A673 (cell line): ENCODE measurements at regions not wholly inside any gene's neighbourhood (a gene's known extent, or its start where the extent isn't known, plus 50 kb on each side); places are given as distances from the start of the nearest gene placed in this dataset.
"Not testable (repeated sequence)": the region's sequence is repeated elsewhere in the genome, so short reads cannot be mapped to it uniquely, and the experiment has no call there.

Experiments
- BruUV-seq: library from RNA; stranded (reverse); fragments of 400-500 nt; replicated peaks from 2 replicates; lab custom pipeline; 2021; lab: Mats Ljungman, UMichigan
- CTCF ChIA-PET: fragments of 300-600 bp; sonication (Branson Sonifier 250); formaldehyde crosslinking; loops from one replicate; lab custom pipeline; 2022; ENCODE audit warnings: antibody characterized with exemption; lab: Charles Lee
- POLR2A ChIA-PET: fragments of 300-600 bp; sonication (Branson Sonifier 250); formaldehyde crosslinking; loops from one replicate; lab custom pipeline; 2022; ENCODE audit warnings: antibody characterized with exemption; ENCODE audit not compliant: low non-redundant PET; lab: Charles Lee
- DNase-seq: peaks from one replicate; pipeline ENCODE4 v3.0.0-alpha.2; 2015; ENCODE audit warnings: low spot score
- H3K27ac ChIP-seq: fragments of 200-600 bp; sonication (generic); 2 replicates; pipeline ENCODE4 v1.5.1; 2016; ENCODE audit warnings: mixed run types, low read depth, mild to moderate bottlenecking, mixed read lengths, antibody characterized with exemption, low read length; ENCODE audit not compliant: poor library complexity, severe bottlenecking
- H3K27me3 ChIP-seq: fragments of 200-600 bp; sonication (generic); replicated peaks from 2 replicates; pipeline ENCODE4 v1.6.1; 2017; ENCODE audit warnings: mixed run types, low read depth, mild to moderate bottlenecking, mixed read lengths, antibody characterized with exemption, low read length; ENCODE audit not compliant: insufficient read depth, poor library complexity
- H3K36me3 ChIP-seq: fragments of 200-600 bp; sonication (generic); 2 replicates; pipeline ENCODE4 v1.6.1; 2016; ENCODE audit warnings: mixed run types, mild to moderate bottlenecking, mixed read lengths, antibody characterized with exemption, low read length; ENCODE audit not compliant: insufficient read depth, poor library complexity, severe bottlenecking
- H3K4me1 ChIP-seq: fragments of 200-600 bp; sonication (generic); 2 replicates; pipeline ENCODE4 v1.6.1; 2017; ENCODE audit warnings: mixed run types, mild to moderate bottlenecking, mixed read lengths, antibody characterized with exemption, low read length; ENCODE audit not compliant: insufficient read depth, poor library complexity, severe bottlenecking
- H3K4me3 ChIP-seq: fragments of 200-600 bp; sonication (generic); 2 replicates; pipeline ENCODE4 v1.5.1; 2016; ENCODE audit warnings: low read depth, mixed run types, mild to moderate bottlenecking, mixed read lengths, low read length; ENCODE audit not compliant: poor library complexity, severe bottlenecking
- H3K9me3 ChIP-seq: fragments of 200-600 bp; sonication (generic); 2 replicates; pipeline ENCODE4 v1.6.1; 2016; ENCODE audit warnings: mixed run types, low read depth, mild to moderate bottlenecking, mixed read lengths, antibody characterized with exemption, low read length; ENCODE audit not compliant: poor library complexity, severe bottlenecking
- EZH2 ChIP-seq: fragments of 200-600 bp; sonication (generic); IDR thresholded peaks from 2 replicates; pipeline ENCODE4 v1.6.1; 2017; ENCODE audit warnings: borderline replicate concordance, low read depth, mild to moderate bottlenecking, mixed read lengths, antibody characterized with exemption, low read length; ENCODE audit not compliant: poor library complexity, severe bottlenecking
- intact Hi-C: fragments of 100-400 bp; cut with micrococcal nuclease; formaldehyde crosslinking; loops from one replicate; pipeline ENCODE4 v1.10.0; 2022; ENCODE audit not compliant: unreplicated experiment
- TF ChIP-seq, protein P1 (sequence below): fragments of 300-800, 200-600 bp; sonication (generic); conservative IDR thresholded peaks from 2 replicates; pipeline ENCODE4 v1.5.1; 2017; ENCODE audit warnings: low read depth, mild to moderate bottlenecking, antibody characterized with exemption, low read length, moderate library complexity, mixed read lengths

DNA sequence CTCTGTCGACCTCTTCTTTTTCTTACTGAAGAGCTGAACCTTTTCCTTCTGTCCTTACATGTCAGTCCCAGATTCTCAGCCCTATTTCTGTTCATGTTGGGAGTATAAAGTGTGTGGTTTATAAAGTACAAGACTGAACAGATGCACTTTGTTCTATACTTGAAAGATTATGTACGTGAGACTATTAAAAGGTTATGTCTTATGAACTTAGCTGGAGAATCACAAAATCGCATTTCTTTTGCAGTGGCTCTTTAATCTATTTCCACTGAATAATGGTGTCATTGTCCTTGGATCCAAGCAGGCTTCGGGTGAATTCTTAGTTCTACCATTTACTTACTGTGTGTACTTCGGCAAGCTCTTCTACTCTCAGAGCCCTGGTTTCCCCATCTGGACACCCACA, 558.4 kb downstream of the TMEM135 start:
- ChIA-PET POLR2A (no interaction called here), CTCF (no interaction called here)
- no peaks in the 10 kb centered on the region for H3K27me3 ChIP-seq
- intact Hi-C loops = no loop called here
- no peak overlapping the region for H3K27ac ChIP-seq
- TF ChIP-seq EZH2 = no peak
- TF ChIP-seq, protein P1, sequence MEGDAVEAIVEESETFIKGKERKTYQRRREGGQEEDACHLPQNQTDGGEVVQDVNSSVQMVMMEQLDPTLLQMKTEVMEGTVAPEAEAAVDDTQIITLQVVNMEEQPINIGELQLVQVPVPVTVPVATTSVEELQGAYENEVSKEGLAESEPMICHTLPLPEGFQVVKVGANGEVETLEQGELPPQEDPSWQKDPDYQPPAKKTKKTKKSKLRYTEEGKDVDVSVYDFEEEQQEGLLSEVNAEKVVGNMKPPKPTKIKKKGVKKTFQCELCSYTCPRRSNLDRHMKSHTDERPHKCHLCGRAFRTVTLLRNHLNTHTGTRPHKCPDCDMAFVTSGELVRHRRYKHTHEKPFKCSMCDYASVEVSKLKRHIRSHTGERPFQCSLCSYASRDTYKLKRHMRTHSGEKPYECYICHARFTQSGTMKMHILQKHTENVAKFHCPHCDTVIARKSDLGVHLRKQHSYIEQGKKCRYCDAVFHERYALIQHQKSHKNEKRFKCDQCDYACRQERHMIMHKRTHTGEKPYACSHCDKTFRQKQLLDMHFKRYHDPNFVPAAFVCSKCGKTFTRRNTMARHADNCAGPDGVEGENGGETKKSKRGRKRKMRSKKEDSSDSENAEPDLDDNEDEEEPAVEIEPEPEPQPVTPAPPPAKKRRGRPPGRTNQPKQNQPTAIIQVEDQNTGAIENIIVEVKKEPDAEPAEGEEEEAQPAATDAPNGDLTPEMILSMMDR = no peak
- no peaks in the 10 kb centered on the region for H3K4me1 ChIP-seq
- no peaks in the 10 kb centered on the region for H3K36me3 ChIP-seq
- no peak for DNase-seq
- no peak overlapping the region for H3K4me3 ChIP-seq
- H3K9me3 ChIP-seq = no peaks in the 10 kb centered on the region
- no TSS peak for BruUV-seq

- Histone ChIP-seq H3K9me3 (no peaks in the 10 kb centered on the region), H3K27ac (no peak overlapping the region), H3K27me3 (peaks cover 12% of the 10 kb centered on the region), H3K36me3 (no peaks in the 10 kb centered on the region), H3K4me1 (no peaks in the 10 kb centered on the region), H3K4me3 (no peak overlapping the region)
- TF ChIP-seq, protein P1 = no peak
- TF ChIP-seq EZH2 = no peak
- CTCF ChIA-PET = no interaction called here
- DNase-seq = no peak
- intact Hi-C loops = no loop called here
- BruUV-seq = no TSS peak
- POLR2A ChIA-PET = no interaction called here
Measured at GRCh38 chr11:87589082-87589481, 551.3 kb downstream of the TMEM135 start.

GRCh38 chr11:87585613-87586012, 547.9 kb downstream of the TMEM135 start:
- POLR2A ChIA-PET, H3K36me3 ChIP-seq, BruUV-seq, H3K27ac ChIP-seq, DNase-seq, intact Hi-C loops, H3K4me1 ChIP-seq, H3K9me3 ChIP-seq, CTCF ChIA-PET, H3K4me3 ChIP-seq: not testable (repeated sequence)
- H3K27me3 ChIP-seq = peaks cover 26% of the 10 kb centered on the region

- Histone ChIP-seq H3K9me3 (no peaks in the 10 kb centered on the region), H3K36me3 (no peaks in the 10 kb centered on the region), H3K27me3 (peaks cover 20% of the 10 kb centered on the region), H3K27ac (no peak overlapping the region), H3K4me3 (no peak overlapping the region), H3K4me1 (no peaks in the 10 kb centered on the region)
- BruUV-seq = no TSS peak
- intact Hi-C loops = no loop called here
- DNase-seq = no peak
- ChIA-PET POLR2A (no interaction called here), CTCF (no interaction called here)
- TF ChIP-seq, protein P1 = no peak
- TF ChIP-seq EZH2 = no peak
Measured at GRCh38 chr11:87583931-87584330, 546.2 kb downstream of the TMEM135 start.
